Stimulated activated CD8-positive, alpha-beta memory T cell treated with anti-CD3 and anti-CD28 coated beads, Interleukin-7, amount 100 ng/mL, for 1 hour (primary cell): ENCODE measurements at regions not wholly inside any gene's neighbourhood (a gene's known extent, or its start where the extent isn't known, plus 50 kb on each side); places are given as distances from the start of the nearest gene placed in this dataset.

Source experiments
- DNase-seq, 2 donors: peaks; one replicate each; pipeline ENCODE4 v3.0.0-alpha.2; 2020; ENCODE audit warnings: low read depth in 2 of 2

DNA sequence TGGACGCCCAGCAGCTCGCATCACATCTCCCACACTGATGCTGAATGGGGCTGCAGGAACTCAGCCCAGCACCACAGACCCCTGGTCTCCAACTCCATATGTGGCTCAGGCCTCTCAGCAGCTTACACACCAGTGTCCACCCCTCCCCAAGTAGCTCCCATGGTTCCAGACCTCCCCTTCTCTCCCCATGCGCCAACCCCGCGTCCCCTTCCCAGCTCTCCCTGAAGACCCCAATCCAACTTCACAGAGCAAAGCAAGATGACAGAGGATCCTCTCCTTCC, 188.9 kb downstream of the SH3BP4 start:
- no peak for DNase-seq

GRCh38 chr2:235141411-235142128, 189.8 kb downstream of the SH3BP4 start:
- DNase-seq = no peak

- DNase-seq = no peak
Measured at GRCh38 chr2:235142601-235143000, 190.8 kb downstream of the SH3BP4 start.

- no peak for DNase-seq
Measured at GRCh38 chr2:235143789-235144188, 192.0 kb downstream of the SH3BP4 start.

- no peak for DNase-seq
Measured at GRCh38 chr2:235144291-235144690, 192.5 kb downstream of the SH3BP4 start.

GRCh38 chr2:235146206-235146605, 194.4 kb downstream of the SH3BP4 start:
- no peak for DNase-seq

GRCh38 chr2:235146871-235147565, 195.2 kb downstream of the SH3BP4 start:
- no peak for DNase-seq

DNA sequence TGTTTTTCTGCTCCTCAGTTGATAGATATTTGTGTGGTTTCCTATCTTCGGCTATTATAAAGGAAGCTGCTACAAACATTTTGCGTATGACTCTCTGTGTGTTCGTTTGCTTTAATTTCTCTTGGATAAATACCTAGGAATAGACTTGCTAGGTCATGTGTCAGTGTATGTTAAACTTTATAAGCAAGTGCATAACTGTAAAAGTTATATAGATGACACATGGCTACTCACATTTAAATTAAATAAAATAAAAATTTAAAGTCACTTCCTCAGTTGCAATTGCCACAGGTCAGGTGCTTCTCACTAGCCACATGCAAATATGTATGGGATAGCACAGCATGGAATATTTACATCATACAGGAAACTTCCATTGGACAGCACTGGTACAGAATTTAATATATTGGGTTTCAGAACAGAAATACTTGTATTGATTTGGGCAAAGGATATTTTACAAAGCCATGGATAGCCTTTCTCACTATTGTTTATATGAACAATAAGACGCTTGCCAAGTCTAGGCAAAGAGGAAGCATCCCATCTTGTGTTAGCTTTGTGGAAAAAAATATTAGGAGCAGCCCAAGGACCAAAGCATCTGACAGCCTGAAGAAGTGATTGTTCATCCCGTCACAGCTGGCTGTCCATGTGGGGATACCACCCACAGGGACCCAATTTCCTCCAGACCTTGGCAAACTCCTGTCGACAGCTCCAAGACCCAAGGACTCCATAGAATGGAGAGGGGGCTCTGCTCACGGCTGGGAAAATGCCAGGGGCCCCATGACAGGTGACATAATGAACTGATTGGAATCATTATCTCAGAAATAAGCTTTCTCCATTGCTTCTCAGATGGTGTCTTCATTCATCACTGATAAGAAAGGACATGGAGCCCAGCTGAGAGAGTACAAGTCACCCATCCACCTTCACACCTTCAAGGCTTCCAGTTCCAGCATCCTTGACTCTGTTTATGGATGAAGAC, 196.7 kb downstream of the SH3BP4 start:
- DNase-seq = no peak

DNA sequence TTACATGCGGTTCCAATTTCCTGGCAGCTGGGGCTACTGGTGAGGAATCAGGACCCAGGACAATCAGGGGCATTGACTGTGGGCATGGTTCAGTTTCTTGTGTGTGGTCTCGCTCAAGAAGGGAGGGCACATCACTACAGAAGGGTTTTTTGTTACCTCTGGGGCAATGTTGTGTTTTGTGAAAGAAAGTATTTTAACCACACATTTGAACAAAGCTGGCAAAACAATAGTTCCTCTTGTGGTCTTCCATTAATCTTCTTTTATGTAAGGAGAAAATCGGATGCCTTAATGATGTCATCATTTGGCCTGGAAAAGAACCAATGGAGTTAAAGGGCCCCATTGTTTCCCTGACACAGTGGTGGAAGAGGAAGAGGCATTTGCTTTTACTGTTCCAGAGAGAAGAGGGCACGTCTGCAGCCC, 197.4 kb downstream of the SH3BP4 start:
- DNase-seq = no peak

- no peak for DNase-seq
Measured at GRCh38 chr2:235149736-235150135, 197.9 kb downstream of the SH3BP4 start.

DNA sequence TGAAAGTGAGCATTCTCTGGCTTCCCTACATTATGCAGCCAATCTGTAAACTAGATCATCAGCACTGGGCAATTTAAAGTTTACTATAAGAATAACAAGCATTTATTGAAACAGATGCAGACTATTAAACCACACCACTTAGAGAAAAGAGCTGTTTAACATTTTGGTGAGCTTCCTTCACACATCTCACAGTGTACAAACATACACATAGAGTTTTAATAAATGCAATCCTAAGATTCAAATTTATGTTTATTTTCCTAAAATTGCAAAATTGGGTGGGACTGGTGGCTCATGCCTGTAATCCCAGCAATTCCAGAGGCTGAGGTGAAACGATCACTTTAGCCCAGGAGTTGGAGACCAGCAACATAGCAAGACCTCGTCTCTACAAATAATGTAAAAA, 199.3 kb downstream of the SH3BP4 start:
- DNase-seq = no peak

DNA sequence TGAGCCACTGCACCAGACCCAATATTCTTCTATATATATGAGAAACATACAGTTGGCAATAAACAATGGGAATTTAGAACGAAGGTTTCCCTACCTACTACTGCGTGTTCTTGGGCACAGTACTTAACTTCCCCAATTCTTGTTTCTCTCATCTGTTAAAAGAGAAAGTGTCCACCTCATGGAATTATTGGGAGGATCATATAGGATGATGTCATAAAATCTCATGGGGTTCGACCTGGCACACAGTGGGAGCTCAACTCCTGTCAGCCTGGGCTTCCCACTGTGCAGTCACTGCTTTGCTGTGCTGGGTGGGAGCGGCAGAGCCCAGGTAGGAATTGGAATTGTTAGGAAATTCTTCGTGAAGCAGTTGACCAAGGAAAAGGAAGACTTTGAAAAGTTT, 203.3 kb downstream of the SH3BP4 start:
- DNase-seq = no peak

DNA sequence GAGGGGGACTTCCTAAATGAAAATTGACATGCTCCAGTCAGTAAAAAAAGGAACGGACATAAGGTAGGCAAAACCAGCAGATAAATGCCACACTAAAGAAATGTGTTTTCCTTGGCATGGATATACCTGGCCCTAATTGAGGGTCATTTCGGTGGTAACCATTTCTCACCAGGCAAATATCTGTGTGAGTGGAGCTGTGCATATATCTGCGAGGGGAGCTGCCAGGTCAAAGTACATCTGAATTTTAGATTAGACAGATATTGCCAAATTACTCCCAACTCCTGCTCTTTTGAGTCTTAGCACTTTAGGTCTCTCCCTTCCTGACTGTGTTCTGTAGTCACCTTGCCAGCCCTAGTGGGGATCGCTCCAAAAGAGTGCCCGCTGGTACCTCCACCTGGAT, 204.2 kb downstream of the SH3BP4 start:
- DNase-seq = no peak

GRCh38 chr2:235157746-235158482, 206.1 kb downstream of the SH3BP4 start:
- DNase-seq = no peak

- no peak for DNase-seq
Measured at GRCh38 chr2:235160281-235160810, 208.5 kb downstream of the SH3BP4 start.

- no peak for DNase-seq
Measured at GRCh38 chr2:235161565-235161964, 209.7 kb downstream of the SH3BP4 start.

DNA sequence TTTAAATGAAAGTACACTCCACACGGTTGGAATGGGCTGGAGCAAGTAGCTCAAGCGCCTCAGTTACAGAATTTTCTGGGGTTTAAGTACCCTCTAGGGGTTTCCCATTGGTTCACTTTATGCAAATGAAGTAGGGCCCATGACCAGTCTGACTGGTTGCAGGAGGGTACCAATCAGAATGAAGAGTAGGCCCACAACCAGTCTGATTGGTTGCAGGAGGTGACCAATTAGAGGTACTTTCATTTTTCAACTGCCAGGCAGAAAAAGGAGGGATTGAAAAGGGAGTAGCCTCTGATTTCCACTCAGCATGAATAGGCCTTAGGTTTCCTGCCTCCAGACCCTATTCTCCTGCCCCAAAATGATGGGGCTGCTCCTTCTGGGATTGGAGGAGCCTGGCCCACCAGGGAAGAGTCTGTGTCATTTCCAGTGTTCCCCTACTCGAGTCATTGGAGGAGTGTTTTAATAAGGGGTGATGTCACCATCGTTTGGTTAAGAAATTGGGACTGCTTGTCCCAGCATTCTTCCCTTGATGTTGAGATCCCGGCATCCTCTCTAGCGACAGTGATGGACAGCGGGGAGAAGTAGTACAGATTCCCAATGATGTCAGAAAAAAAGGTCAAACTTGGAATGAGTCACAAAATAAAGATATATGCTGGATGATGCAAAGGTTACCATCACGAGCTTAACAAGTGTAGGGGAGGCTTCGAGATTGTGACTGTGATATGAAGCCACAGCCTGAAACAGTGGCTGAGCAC, 210.4 kb downstream of the SH3BP4 start:
- no peak for DNase-seq

- no peak for DNase-seq
Measured at GRCh38 chr2:235162837-235163197, 211.0 kb downstream of the SH3BP4 start.

- DNase-seq = no peak
Measured at GRCh38 chr2:235165136-235165535, 213.3 kb downstream of the SH3BP4 start.

GRCh38 chr2:235165631-235166030, 213.8 kb downstream of the SH3BP4 start:
- DNase-seq = no peak
